GM21447 (cell line): ENCODE measurements at regions not wholly inside any gene's neighbourhood (a gene's known extent, or its start where the extent isn't known, plus 50 kb on each side); places are given as distances from the start of the nearest gene placed in this dataset.
"Not testable (repeated sequence)": the region's sequence is repeated elsewhere in the genome, so short reads cannot be mapped to it uniquely, and the experiment has no call there.

Source experiments
- ATAC-seq: cut with Tn5 transposase; IDR thresholded peaks from one replicate; pipeline ENCODE4 v1.9.1; 2021; ENCODE audit not compliant: unreplicated experiment

- no peak for ATAC-seq
Measured at GRCh38 chr1:73511038-73511437, 686.9 kb downstream of the LRRIQ3 start.

GRCh38 chr1:73500154-73500553, 697.8 kb downstream of the LRRIQ3 start:
- no peak for ATAC-seq

DNA sequence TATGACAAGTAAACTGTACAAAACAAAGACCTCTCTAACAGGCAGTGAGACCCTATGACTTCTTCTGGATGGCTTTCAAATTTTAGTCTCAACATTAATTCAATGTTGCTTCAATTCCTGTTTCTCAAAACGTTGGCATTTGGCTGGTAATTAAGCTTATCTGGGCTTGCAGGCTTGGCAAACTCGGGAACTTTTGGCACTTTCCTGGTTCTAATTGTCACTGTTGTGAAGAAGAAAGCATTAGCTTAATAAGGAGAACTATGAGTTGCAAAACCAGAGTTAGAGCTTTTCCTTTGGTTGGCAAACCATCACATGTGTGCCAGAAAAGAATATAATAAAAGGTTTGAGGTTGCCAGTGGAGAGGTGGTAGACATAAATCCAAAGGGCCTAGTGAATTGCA, 698.3 kb downstream of the LRRIQ3 start:
- no peak for ATAC-seq

GRCh38 chr1:73491621-73492020, 706.4 kb downstream of the LRRIQ3 start:
- ATAC-seq = no peak

GRCh38 chr1:73475316-73475870, 722.6 kb downstream of the LRRIQ3 start:
- ATAC-seq = no peak

- ATAC-seq = no peak
Measured at GRCh38 chr1:73472810-73473209, 725.2 kb downstream of the LRRIQ3 start.

DNA sequence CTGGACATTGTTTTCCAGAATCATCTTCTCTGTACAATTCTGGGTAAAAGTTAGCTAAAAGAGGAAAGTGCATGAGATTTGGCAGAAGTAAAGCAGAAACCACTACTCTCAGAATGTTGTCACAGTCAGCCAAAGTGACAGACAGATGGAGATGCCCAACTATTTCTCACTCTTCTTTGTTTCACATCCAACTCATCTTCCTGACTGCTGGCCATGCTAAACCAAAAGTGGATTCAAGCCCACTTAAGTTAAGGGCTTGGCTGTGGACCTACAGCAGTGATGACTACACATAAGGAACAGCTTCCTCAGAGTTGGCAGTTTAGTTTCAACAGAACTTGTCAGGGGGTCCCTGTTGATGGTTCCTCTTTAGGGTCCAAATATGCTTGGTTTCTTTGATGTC, 730.2 kb downstream of the LRRIQ3 start:
- ATAC-seq = no peak

DNA sequence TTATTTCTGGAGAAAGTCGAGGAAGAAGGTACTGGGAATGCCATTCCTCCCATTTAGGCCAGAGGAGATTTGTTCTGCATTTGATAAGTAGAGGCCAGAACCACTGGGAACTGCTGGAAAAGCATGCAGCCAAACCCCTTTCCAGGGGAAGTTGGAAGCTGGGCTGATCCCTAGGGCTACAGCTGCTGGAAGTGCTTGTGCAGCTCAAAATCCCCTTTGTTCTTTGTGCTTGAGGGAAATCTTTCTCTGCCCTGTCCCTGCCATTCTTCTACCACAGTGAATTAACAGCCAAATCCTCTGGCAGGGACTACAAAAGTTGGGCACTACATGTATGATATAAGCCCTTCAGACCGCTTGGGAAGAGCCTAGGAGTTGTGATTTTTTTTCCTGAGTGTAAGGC, 734.1 kb downstream of the LRRIQ3 start:
- ATAC-seq = no peak

- ATAC-seq = no peak
Measured at GRCh38 chr1:73452522-73452921, 745.5 kb downstream of the LRRIQ3 start.

DNA sequence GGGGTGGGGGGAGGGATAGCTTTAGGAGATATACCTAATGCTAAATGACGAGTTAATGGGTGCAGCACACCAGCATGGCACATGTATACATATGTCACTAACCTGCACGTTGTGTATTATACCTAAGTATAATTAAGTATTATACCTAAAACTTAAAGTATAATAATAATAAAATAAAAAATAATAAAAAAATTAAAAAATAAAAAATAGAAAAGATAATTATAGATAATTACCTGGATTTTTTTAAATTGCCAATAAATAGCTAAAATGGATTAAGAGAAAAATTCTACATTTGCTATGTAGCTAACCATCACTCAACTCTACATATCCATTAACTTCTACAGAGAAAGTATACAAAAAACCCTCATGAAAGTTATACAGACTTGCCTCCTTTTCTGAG, 747.3 kb downstream of the LRRIQ3 start:
- ATAC-seq = not testable (repeated sequence)

GRCh38 chr1:73411479-73411878, 786.5 kb downstream of the LRRIQ3 start:
- ATAC-seq = no peak

DNA sequence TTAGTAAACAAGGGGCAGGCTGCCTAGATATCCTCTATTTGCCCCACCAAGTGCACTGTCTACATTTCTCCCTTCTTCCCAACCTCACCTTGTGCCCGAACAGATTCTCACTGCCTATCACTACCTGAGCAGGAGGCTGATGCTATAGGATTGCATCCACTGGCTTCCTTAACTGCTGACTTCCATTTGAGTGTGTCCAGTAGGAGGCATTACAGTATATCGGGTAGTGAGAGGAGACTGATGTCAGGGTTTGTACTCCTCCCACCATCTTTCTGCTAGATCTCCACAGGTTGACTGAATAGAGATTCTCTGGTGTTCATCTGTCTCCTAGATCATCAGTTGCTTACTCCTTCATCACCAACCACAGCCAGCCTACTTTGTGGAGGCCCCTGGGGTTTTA, 796.3 kb downstream of the LRRIQ3 start:
- ATAC-seq = no peak

DNA sequence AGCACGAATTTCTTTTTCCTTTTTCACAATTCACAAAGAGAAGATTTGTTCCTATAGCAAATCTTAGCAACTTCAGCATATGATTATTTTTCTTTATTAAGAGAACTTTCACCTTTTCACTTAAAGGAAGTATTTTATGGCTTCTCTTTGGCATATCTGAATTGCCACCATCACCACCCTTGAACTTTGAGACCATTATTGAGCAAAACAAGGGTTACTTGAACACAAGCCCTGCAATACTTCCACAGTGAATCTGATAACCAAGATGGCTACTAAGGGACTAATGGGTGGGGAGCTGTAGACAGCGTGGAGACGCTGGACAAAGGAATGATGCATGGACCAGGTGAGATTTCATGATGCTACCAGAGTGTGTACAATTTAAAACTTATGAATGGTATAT, 815.0 kb downstream of the LRRIQ3 start:
- no peak for ATAC-seq

DNA sequence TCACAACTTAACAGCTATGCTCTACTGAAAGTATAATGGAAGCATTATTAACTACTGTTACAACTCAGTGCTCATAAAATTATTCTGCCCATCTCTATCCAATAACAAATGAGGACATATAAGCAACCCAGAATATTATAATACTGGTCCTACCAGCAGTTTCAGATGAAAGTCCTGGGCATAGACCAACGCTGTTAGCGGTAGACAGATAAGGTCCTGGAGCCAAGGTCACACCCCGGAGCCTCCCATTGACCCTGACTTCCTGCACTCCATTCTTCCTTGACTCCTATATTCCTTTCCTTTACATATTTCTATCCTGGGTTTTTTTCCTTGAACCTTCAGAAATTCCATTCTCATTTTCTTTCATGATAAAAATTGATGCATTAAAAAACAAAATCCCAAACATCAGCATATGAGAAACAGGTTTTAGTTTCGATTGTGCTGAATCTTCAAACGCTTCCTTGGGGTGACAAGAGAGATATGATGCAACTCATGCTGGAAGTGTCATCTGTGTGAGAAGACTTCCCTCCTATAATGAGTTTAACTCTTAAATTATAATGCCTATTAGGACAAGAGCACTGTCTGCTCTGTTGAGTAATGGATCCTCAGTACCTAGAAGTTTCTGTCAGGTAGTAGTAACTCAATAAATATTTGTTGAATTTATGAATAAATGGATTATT, 831.1 kb downstream of the LRRIQ3 start:
- ATAC-seq = no peak

GRCh38 chr1:73359001-73359400, 839.0 kb downstream of the LRRIQ3 start:
- ATAC-seq = no peak

DNA sequence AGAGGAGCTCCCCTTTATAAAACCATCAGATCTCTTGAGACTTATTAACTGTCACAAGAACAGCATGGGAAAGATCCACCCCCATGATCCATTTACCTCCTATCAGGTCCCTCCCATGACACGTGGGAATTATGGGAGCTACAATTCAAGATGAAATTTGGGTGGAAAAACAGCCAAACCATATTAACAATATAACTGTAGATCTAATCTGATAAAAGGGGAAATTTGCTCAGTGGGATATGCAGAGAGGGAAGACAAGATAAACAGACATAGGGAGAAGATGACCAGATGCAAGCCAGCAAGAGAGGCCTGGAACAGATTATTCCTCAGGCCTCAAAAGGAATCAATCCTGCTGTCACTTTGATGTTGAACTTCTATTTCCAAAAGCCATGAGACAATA, 841.5 kb downstream of the LRRIQ3 start:
- no peak for ATAC-seq

DNA sequence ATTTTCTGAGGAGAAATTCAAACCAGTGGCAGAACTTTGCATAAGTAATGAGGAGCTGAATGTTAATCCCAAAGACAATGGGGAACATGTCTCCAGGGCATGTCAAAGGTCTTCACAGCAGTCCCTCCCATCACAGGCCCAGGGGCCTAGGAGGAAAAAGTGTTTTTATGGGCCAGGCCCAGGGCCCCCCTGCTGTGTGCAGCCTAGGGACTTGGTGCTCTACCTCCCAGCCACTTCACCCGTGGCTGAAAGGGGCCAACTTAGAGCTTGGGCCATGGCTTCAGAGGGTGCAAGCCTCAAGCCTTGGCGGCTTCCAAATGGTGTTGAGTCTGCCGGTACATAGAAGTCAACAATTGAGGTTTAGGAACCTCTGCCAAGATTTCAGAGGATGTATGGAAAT, 854.0 kb downstream of the LRRIQ3 start:
- no peak for ATAC-seq

GRCh38 chr1:73333847-73334503, 864.0 kb downstream of the LRRIQ3 start:
- no peak for ATAC-seq

DNA sequence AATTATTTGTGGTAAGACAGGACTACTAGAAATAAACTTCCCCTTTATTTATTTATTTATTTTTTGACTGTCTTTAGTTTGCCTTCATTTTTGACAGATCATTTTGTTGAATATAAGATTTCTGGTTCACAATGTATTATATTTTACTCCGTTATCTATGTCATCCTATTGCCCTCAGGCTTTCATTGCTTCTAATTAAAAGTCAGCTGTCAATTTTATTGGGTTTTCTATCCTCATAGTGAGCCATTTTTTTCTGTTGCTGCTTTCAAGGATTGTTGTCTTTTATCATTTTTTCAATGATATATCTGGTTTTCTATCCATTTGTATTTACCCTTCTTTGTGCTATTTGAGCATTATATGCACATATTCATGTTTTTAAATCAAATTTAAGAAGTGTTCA, 866.2 kb downstream of the LRRIQ3 start:
- ATAC-seq = no peak

DNA sequence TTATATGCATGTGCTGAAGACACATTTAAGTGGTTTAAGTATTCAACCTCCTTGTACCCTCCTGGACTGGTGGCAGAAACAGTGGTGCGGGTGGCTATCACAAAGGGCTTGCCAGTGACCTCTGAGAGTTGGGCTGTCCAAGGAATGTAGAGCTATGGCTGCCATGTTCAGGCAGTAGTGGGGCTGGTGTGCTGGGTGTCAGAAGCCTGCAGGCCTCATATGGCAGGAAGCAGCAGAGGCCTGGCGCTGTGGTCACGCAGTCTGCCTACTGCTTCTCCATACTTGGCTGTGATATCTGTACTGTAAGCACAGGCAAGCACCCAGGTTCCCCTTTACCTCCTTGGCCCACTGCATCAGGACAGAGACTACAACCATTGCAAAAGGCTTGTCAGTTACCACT, 870.0 kb downstream of the LRRIQ3 start:
- no peak for ATAC-seq

DNA sequence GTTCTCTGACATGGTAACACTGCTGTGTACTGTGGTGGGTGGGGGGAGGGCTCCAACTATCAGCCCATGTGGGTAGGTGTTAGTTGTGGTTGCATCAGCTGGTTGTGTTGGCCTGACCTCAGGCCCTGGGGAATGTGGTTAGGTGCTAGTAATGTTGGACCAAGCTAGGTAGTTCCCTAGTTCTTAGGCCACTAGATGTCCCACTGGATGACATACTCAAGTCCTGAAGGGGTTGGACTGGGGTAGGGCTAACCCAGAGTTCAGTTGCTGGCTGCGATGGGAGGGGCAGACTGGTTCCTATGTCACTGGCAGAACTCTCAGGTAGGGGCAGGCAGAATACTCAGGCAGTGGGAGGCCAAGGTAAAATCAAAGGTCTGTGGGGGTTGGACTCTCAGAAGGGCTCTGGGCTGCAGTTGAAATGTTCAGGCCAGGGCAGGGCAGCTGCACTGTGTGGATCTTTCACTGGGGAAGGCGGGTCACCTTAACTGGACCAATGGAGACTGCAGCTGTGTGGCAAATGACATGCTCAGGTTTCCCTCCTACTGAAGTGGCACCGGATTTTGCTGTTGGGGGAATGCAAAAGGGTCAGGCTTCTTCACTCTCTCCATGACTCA, 870.7 kb downstream of the LRRIQ3 start:
- no peak for ATAC-seq

DNA sequence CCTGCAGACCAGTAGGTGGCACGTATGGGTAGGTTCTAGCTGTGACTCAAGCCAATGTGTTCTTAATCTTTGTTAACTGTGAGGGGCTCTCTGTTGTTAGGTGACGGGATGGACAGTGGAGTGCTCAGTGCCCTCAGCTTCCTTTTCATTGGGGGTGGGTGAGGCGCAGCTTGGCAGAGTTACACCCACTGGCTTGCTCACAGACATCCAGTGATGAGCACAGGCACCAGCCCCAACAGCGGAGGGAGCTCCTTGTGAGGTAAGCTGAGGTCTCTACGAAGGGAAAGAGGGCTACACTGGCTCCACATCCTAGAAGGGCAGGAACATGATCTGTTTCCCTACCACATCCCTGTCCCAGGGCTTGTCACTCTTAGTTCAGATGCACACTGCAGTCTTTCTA, 871.3 kb downstream of the LRRIQ3 start:
- no peak for ATAC-seq
